Loucy (cell line): ENCODE measurements at regions not wholly inside any gene's neighbourhood (a gene's known extent, or its start where the extent isn't known, plus 50 kb on each side); places are given as distances from the start of the nearest gene placed in this dataset.

Source experiments
- H2AFZ ChIP-seq: fragments of 200-600 bp; sonication (generic); 2 replicates; pipeline ENCODE4 v1.6.0; 2016; ENCODE audit warnings: antibody characterized with exemption, mild to moderate bottlenecking, low read length, moderate library complexity
- H3F3A ChIP-seq: fragments of 200-600 bp; 2 replicates; pipeline ENCODE4 v1.6.0; 2016; ENCODE audit warnings: antibody characterized with exemption, low read depth, mild to moderate bottlenecking
- H3K27me3 ChIP-seq: fragments of 200-600 bp; sonication (generic); 2 replicates; pipeline ENCODE4 v1.6.1; 2014; ENCODE audit warnings: low read length, mild to moderate bottlenecking; ENCODE audit not compliant: insufficient read depth, poor library complexity, severe bottlenecking
- H3K36me3 ChIP-seq: fragments of 200-600 bp; sonication (generic); 2 replicates; pipeline ENCODE4 v1.6.1; 2016; ENCODE audit warnings: low read length; ENCODE audit not compliant: insufficient read depth
- H3K4me1 ChIP-seq: fragments of 200-600 bp; sonication (generic); 2 replicates; pipeline ENCODE4 v1.5.1; 2014; ENCODE audit warnings: low read length, mild to moderate bottlenecking; ENCODE audit not compliant: insufficient read depth, poor library complexity, severe bottlenecking
- H3K4me2 ChIP-seq: fragments of 200-600 bp; sonication (generic); 2 replicates; pipeline ENCODE4 v1.6.0; 2014; ENCODE audit warnings: antibody characterized with exemption, low read length, low read depth, mild to moderate bottlenecking; ENCODE audit not compliant: poor library complexity, severe bottlenecking
- H3K4me3 ChIP-seq: fragments of 200-600 bp; sonication (generic); 2 replicates; pipeline ENCODE4 v1.5.1; 2014; ENCODE audit warnings: low read length, mild to moderate bottlenecking, mixed read lengths; ENCODE audit not compliant: poor library complexity, severe bottlenecking
- H3K79me2 ChIP-seq: fragments of 200-600 bp; sonication (generic); 2 replicates; pipeline ENCODE4 v1.6.1; 2014; ENCODE audit warnings: low read length; ENCODE audit not compliant: insufficient read depth
- H3K9ac ChIP-seq: fragments of 200-600 bp; sonication (generic); 2 replicates; pipeline ENCODE4 v1.6.0; 2014; ENCODE audit warnings: mild to moderate bottlenecking, low read depth, low read length, moderate library complexity; ENCODE audit not compliant: poor library complexity, severe bottlenecking
- H3K9me2 ChIP-seq: fragments of 200-600 bp; sonication (generic); replicated peaks from 2 replicates; pipeline ENCODE4 v1.6.1; 2016; ENCODE audit warnings: low read depth, low read length, mixed read lengths
- H3K9me3 ChIP-seq: fragments of 200-600 bp; sonication (generic); 2 replicates; pipeline ENCODE4 v1.6.1; 2014; ENCODE audit warnings: mild to moderate bottlenecking, antibody characterized with exemption, low read length, low read depth; ENCODE audit not compliant: insufficient read depth
- H4K20me1 ChIP-seq: fragments of 200-600 bp; sonication (generic); 2 replicates; pipeline ENCODE4 v1.6.0; 2014; ENCODE audit warnings: antibody characterized with exemption, low read length, mild to moderate bottlenecking; ENCODE audit not compliant: insufficient read depth, poor library complexity, severe bottlenecking
- CTCF ChIP-seq: fragments of 200-600 bp; sonication (generic); conservative IDR thresholded peaks from 2 replicates; pipeline ENCODE4 v1.5.1; 2014; ENCODE audit warnings: mild to moderate bottlenecking, antibody characterized with exemption, low read length
- EZH2phosphoT487 ChIP-seq: fragments of 200-600 bp; IDR thresholded peaks from 2 replicates; pipeline ENCODE4 v1.6.1; 2018; ENCODE audit warnings: antibody characterized with exemption, mild to moderate bottlenecking, moderate library complexity, borderline replicate concordance

- TF ChIP-seq EZH2phosphoT487 (no peak), CTCF (no peak)
- no peaks in the 10 kb centered on the region for H3K27me3 ChIP-seq
- no peak overlapping the region for H3K4me2 ChIP-seq
- no peaks in the 10 kb centered on the region for H3K9me3 ChIP-seq
- H3K79me2 ChIP-seq, result no peaks in the 10 kb centered on the region
- no peak overlapping the region for H3K9ac ChIP-seq
- no peaks in the 10 kb centered on the region for H4K20me1 ChIP-seq
- H3F3A ChIP-seq, result no peaks in the 10 kb centered on the region
- no peaks in the 10 kb centered on the region for H3K36me3 ChIP-seq
- H3K4me3 ChIP-seq, result no peak overlapping the region
- no peaks in the 10 kb centered on the region for H3K9me2 ChIP-seq
- no peaks in the 10 kb centered on the region for H3K4me1 ChIP-seq
- H2AFZ ChIP-seq, result no peak overlapping the region
Observed at GRCh38 chrX:138765051-138765450, 53.5 kb upstream of the FGF13 start.

GRCh38 chrX:138763761-138764160 lies 52.2 kb upstream of the FGF13 start:
- Histone ChIP-seq H3K9ac (no peak overlapping the region), H4K20me1 (no peaks in the 10 kb centered on the region), H3K4me1 (no peaks in the 10 kb centered on the region), H3K9me2 (no peaks in the 10 kb centered on the region), H3F3A (no peaks in the 10 kb centered on the region), H3K9me3 (no peaks in the 10 kb centered on the region), H3K4me2 (no peak overlapping the region), H3K27me3 (no peaks in the 10 kb centered on the region), H3K79me2 (no peaks in the 10 kb centered on the region), H2AFZ (no peak overlapping the region), H3K36me3 (no peaks in the 10 kb centered on the region), H3K4me3 (no peak overlapping the region)
- TF ChIP-seq CTCF (no peak), EZH2phosphoT487 (no peak)

GRCh38 chrX:138761380-138761779 lies 49.9 kb upstream of the FGF13 start:
- H3K9me2 ChIP-seq, result no peaks in the 10 kb centered on the region
- no peaks in the 10 kb centered on the region for H3K9me3 ChIP-seq
- H3K27me3 ChIP-seq, result no peaks in the 10 kb centered on the region
- H3K4me1 ChIP-seq, result no peaks in the 10 kb centered on the region
- no peaks in the 10 kb centered on the region for H3F3A ChIP-seq
- H3K36me3 ChIP-seq, result no peaks in the 10 kb centered on the region
- H4K20me1 ChIP-seq, result no peaks in the 10 kb centered on the region
- H3K4me3 ChIP-seq, result no peak overlapping the region
- no peak overlapping the region for H3K9ac ChIP-seq
- H3K4me2 ChIP-seq, result no peak overlapping the region
- no peak overlapping the region for H2AFZ ChIP-seq
- no peaks in the 10 kb centered on the region for H3K79me2 ChIP-seq
- no peak for TF ChIP-seq CTCF
- no peak for TF ChIP-seq EZH2phosphoT487
